ENCODE measurements at regions not wholly inside any gene's neighbourhood (a gene's known extent, or its start where the extent isn't known, plus 50 kb on each side); places are given as distances from the start of the nearest gene placed in this dataset.
"Not testable (repeated sequence)": the region's sequence is repeated elsewhere in the genome, so short reads cannot be mapped to it uniquely, and the experiment has no call there.

- no peak for DNase-seq
Observed at GRCh38 chr10:78419481-78420265, 386.0 kb downstream of the RPS24 start.

- no peak for DNase-seq
Observed at GRCh38 chr10:78420946-78421735, 387.5 kb downstream of the RPS24 start.

- not testable (repeated sequence) for DNase-seq
Observed at GRCh38 chr10:78424050-78424449, 390.4 kb downstream of the RPS24 start.

GRCh38 chr10:78424723-78425122, 391.1 kb downstream of the RPS24 start:
- DNase-seq = no peak

- DNase-seq = no peak
Observed at GRCh38 chr10:78426181-78426580, 392.5 kb downstream of the RPS24 start.

GRCh38 chr10:78427497-78428031, 393.9 kb downstream of the RPS24 start:
- DNase-seq = no peak

GRCh38 chr10:78428579-78428978, 394.9 kb downstream of the RPS24 start:
- DNase-seq = no peak

GRCh38 chr10:78429984-78430383, 396.3 kb downstream of the RPS24 start:
- no peak for DNase-seq

GRCh38 chr10:78432583-78432982, 398.9 kb downstream of the RPS24 start:
- no peak for DNase-seq

GRCh38 chr10:78433076-78433595, 399.5 kb downstream of the RPS24 start:
- DNase-seq = no peak

GRCh38 chr10:78433766-78434535, 400.3 kb downstream of the RPS24 start:
- no peak for DNase-seq

- DNase-seq = no peak
Observed at GRCh38 chr10:78434886-78435285, 401.2 kb downstream of the RPS24 start.

- no peak for DNase-seq
Observed at GRCh38 chr10:78435484-78436221, 402.0 kb downstream of the RPS24 start.

- DNase-seq = no peak
Observed at GRCh38 chr10:78436222-78436573, 402.5 kb downstream of the RPS24 start.

- DNase-seq = no peak
Observed at GRCh38 chr10:78436706-78437406, 403.2 kb downstream of the RPS24 start.

GRCh38 chr10:78437407-78437768, 403.7 kb downstream of the RPS24 start:
- no peak for DNase-seq

- no peak for DNase-seq
Observed at GRCh38 chr10:78437998-78438906, 404.6 kb downstream of the RPS24 start.

GRCh38 chr10:78438907-78439809, 405.5 kb downstream of the RPS24 start:
- DNase-seq = no peak

- no peak for DNase-seq
Observed at GRCh38 chr10:78441010-78441409, 407.3 kb downstream of the RPS24 start.

All from activated T-cell treated with anti-CD3 and anti-CD28 coated beads for 4 hours (primary cell).